CD4-positive, alpha-beta T cell (primary cell): ENCODE measurements at regions not wholly inside any gene's neighbourhood (a gene's known extent, or its start where the extent isn't known, plus 50 kb on each side); places are given as distances from the start of the nearest gene placed in this dataset.

Experiments used
- ATAC-seq: fragments of 200-7000 bp; cut with Tn5 transposase; one replicate; pipeline ENCODE4 v1.10.0; 2022; ENCODE audit warnings: mild to moderate bottlenecking; ENCODE audit not compliant: poor library complexity
- CTCF ChIA-PET: fragments of 350-600 bp; sonication (Branson Sonifier 250); formaldehyde crosslinking; loops from one replicate; lab custom pipeline; 2021; ENCODE audit warnings: antibody characterized with exemption, inconsistent platforms; lab: Charles Lee
- POLR2A ChIA-PET: fragments of 350-600 bp; sonication (Branson Sonifier 250); formaldehyde crosslinking; loops from one replicate; lab custom pipeline; 2021; ENCODE audit warnings: antibody characterized with exemption, inconsistent platforms; lab: Charles Lee
- DNase-seq, 14 experiments: peaks; one replicate each; pipeline ENCODE4 v3.0.0-alpha.2; 2013 to 2020; ENCODE audit warnings: mixed read lengths in 2 of 14
- H3K27ac ChIP-seq, 2 donors: one replicate each; pipeline versions ENCODE4 v1.5.1 to v1.7.0; 2013; ENCODE audit warnings: low read length in 2 of 2, low read depth in 1 of 2, mild to moderate bottlenecking in 1 of 2
- H3K27me3 ChIP-seq, 2 experiments: 1 replicate in 1 of 2; 2 replicates in 1 of 2; pipeline versions ENCODE4 v1.6.1 to v1.7.0; 2013; ENCODE audit warnings: low read length in 2 of 2, control low read depth in 1 of 2, mild to moderate bottlenecking in 1 of 2, moderate library complexity in 1 of 2; ENCODE audit not compliant: insufficient read depth in 2 of 2, control insufficient read depth in 1 of 2
- H3K36me3 ChIP-seq: one replicate; pipeline ENCODE4 v1.6.1; 2013; ENCODE audit warnings: low read length, control low read depth; ENCODE audit not compliant: insufficient read depth
- H3K4me1 ChIP-seq: one replicate; pipeline ENCODE4 v1.6.1; 2013; ENCODE audit warnings: low read length, control low read depth; ENCODE audit not compliant: insufficient read depth
- H3K4me3 ChIP-seq: one replicate; pipeline ENCODE4 v1.5.1; 2013; ENCODE audit warnings: mild to moderate bottlenecking, low read length, moderate library complexity
- H3K9me3 ChIP-seq, 2 experiments: 1 replicate in 1 of 2; 2 replicates in 1 of 2; pipeline versions ENCODE4 v1.6.1 to v1.7.0; 2013; ENCODE audit warnings: low read length in 2 of 2, mild to moderate bottlenecking in 2 of 2, control low read depth in 1 of 2, moderate library complexity in 1 of 2; ENCODE audit not compliant: control insufficient read depth in 1 of 2, insufficient read depth in 1 of 2
- H3K27ac Mint-ChIP-seq: one replicate; pipeline ENCODE4 v1.8.0; 2020; ENCODE audit warnings: mixed read lengths
- H3K27me3 Mint-ChIP-seq: one replicate; pipeline ENCODE4 v1.8.0; 2021; ENCODE audit warnings: mixed read lengths
- H3K36me3 Mint-ChIP-seq: one replicate; pipeline ENCODE4 v1.8.0; 2021; ENCODE audit warnings: low read depth, mixed read lengths
- H3K4me1 Mint-ChIP-seq: one replicate; pipeline ENCODE4 v1.8.0; 2021; ENCODE audit warnings: low read depth, mixed read lengths
- H3K4me3 Mint-ChIP-seq: one replicate; pipeline ENCODE4 v1.8.0; 2020; ENCODE audit warnings: mild to moderate bottlenecking, mixed read lengths
- H3K9me3 Mint-ChIP-seq: one replicate; pipeline ENCODE4 v1.8.0; 2020; ENCODE audit warnings: mixed read lengths
- CTCF ChIP-seq: fragments of 200-600 bp; IDR thresholded peaks from one replicate; pipeline ENCODE4 v1.8.0; 2022; ENCODE audit warnings: antibody characterized with exemption, mild to moderate bottlenecking
- intact Hi-C, 2 experiments: fragments of 100-400 bp; cut with DNase I in 1 of 2; cut with micrococcal nuclease in 1 of 2; formaldehyde crosslinking; loops; one replicate each; pipeline versions ENCODE4 v1.15.1 to v1.9.0; 2023 to 2025; cut with DNase I, micrococcal nuclease

- ATAC-seq (no peak), DNase-seq (no peak)
- no peaks in the 10 kb centered on the region for H3K9me3 ChIP-seq
- Mint-ChIP-seq H3K9me3 (peaks cover 5% of the 10 kb centered on the region), H3K4me1 (no peaks in the 10 kb centered on the region), H3K36me3 (no peaks in the 10 kb centered on the region), H3K27me3 (no peaks in the 10 kb centered on the region), H3K4me3 (no peak overlapping the region), H3K27ac (no peak overlapping the region)
- POLR2A ChIA-PET, result no interaction called here
- CTCF ChIA-PET, result no interaction called here
- no peak for TF ChIP-seq CTCF
- no peak overlapping the region for H3K27ac ChIP-seq
- intact Hi-C loops, result no loop called here
- H3K4me3 ChIP-seq, result no peak overlapping the region
- H3K4me1 ChIP-seq, result no peaks in the 10 kb centered on the region
- no peaks in the 10 kb centered on the region for H3K36me3 ChIP-seq
- H3K27me3 ChIP-seq, result no peaks in the 10 kb centered on the region
Observed at GRCh38 chr1:72892461-72892860, 610.1 kb upstream of the NEGR1 start.

GRCh38 chr1:72891976-72892375, 609.6 kb upstream of the NEGR1 start:
- intact Hi-C loops, result no loop called here
- ATAC-seq, result no peak

GRCh38 chr1:72885841-72886240, 603.5 kb upstream of the NEGR1 start:
- H3K27me3 Mint-ChIP-seq, result no peaks in the 10 kb centered on the region
- no peak overlapping the region for H3K27ac Mint-ChIP-seq
- TF ChIP-seq CTCF, result no peak
- ChIA-PET POLR2A (no interaction called here), CTCF (no interaction called here)
- H3K36me3 Mint-ChIP-seq, result no peaks in the 10 kb centered on the region
- Histone ChIP-seq H3K9me3 (peaks cover 0 to 5% of the 10 kb centered on the region in 2 experiments), H3K4me1 (no peaks in the 10 kb centered on the region), H3K4me3 (no peak overlapping the region), H3K36me3 (no peaks in the 10 kb centered on the region), H3K27me3 (no peaks in the 10 kb centered on the region), H3K27ac (no peak overlapping the region)
- ATAC-seq, result no peak
- DNase-seq, result no peak
- no peak overlapping the region for H3K4me3 Mint-ChIP-seq
- no peaks in the 10 kb centered on the region for H3K4me1 Mint-ChIP-seq
- H3K9me3 Mint-ChIP-seq, result no peaks in the 10 kb centered on the region
- intact Hi-C loops, result no loop called here

More at GRCh38 chr1:72891976-72892375, 609.6 kb upstream of the NEGR1 start:
- no peaks in the 10 kb centered on the region for H3K4me1 ChIP-seq
- Mint-ChIP-seq H3K36me3 (no peaks in the 10 kb centered on the region), H3K27ac (no peak overlapping the region), H3K4me3 (no peak overlapping the region), H3K27me3 (no peaks in the 10 kb centered on the region), H3K9me3 (peaks cover 5% of the 10 kb centered on the region), H3K4me1 (no peaks in the 10 kb centered on the region)
- no peak overlapping the region for H3K27ac ChIP-seq
- no peak for DNase-seq
- H3K9me3 ChIP-seq, result peaks cover 0 to under 1% of the 10 kb centered on the region in 2 experiments
- H3K27me3 ChIP-seq, result no peaks in the 10 kb centered on the region
- H3K36me3 ChIP-seq, result no peaks in the 10 kb centered on the region
- no peak for TF ChIP-seq CTCF
- no peak overlapping the region for H3K4me3 ChIP-seq
- CTCF ChIA-PET, result no interaction called here
- POLR2A ChIA-PET, result no interaction called here
